Peyer's patch (tissue), 4 donors: ENCODE measurements at regions not wholly inside any gene's neighbourhood (a gene's known extent, or its start where the extent isn't known, plus 50 kb on each side); places are given as distances from the start of the nearest gene placed in this dataset.

ENCODE experiments used
- DNase-seq, 3 donors: peaks; one replicate each; pipeline ENCODE4 v3.0.0-alpha.2; 2017 to 2019
- H3K27ac ChIP-seq, 4 donors: fragments of 200-600 bp; sonication (generic); one replicate each; pipeline ENCODE4 v1.5.1; 2016 to 2019
- H3K27me3 ChIP-seq, 2 donors: fragments of 200-600 bp; sonication (generic); one replicate each; pipeline ENCODE4 v1.5.1; 2019
- H3K36me3 ChIP-seq, 3 donors: fragments of 200-600 bp; sonication (generic); one replicate each; pipeline ENCODE4 v1.5.1; 2016 to 2019
- H3K4me1 ChIP-seq, 4 donors: fragments of 200-600 bp; sonication (generic); one replicate each; pipeline ENCODE4 v1.5.1; 2016 to 2019
- H3K4me3 ChIP-seq, 4 donors: fragments of 200-600 bp; sonication (generic); 1 replicate in 3 of 4; 2 replicates in 1 of 4; pipeline ENCODE4 v1.5.1; 2016 to 2019; ENCODE audit warnings: mild to moderate bottlenecking in 1 of 4
- H3K9me3 ChIP-seq, 4 donors: fragments of 200-600 bp; sonication (generic); one replicate each; pipeline ENCODE4 v1.5.1; 2016 to 2019; ENCODE audit warnings: mild to moderate bottlenecking in 1 of 4
- CTCF ChIP-seq, 6 experiments: fragments of 450-650 bp in 4 of 6; fragments of 200-600 bp in 2 of 6; sonication (generic) in 1 of 6; IDR thresholded peaks; one replicate each; pipeline ENCODE4 v1.5.1; 2017 to 2019; ENCODE audit warnings: antibody characterized with exemption in 6 of 6, mild to moderate bottlenecking in 3 of 6, moderate library complexity in 1 of 6
- POLR2A ChIP-seq, 2 donors: fragments of 450-650 bp; IDR thresholded peaks; one replicate each; pipeline ENCODE4 v1.5.1; 2017; ENCODE audit warnings: antibody characterized with exemption in 2 of 2, mild to moderate bottlenecking in 2 of 2, moderate library complexity in 2 of 2

- TF ChIP-seq POLR2A (IDR thresholded peaks at IDR 0.05) (no peak), CTCF (IDR thresholded peaks at IDR 0.05) (no peak)
- H3K36me3 ChIP-seq = no peaks in the 10 kb centered on the region
Measured at GRCh38 chr9:80059979-80060378, 488.2 kb downstream of the TLE4 start.

DNA sequence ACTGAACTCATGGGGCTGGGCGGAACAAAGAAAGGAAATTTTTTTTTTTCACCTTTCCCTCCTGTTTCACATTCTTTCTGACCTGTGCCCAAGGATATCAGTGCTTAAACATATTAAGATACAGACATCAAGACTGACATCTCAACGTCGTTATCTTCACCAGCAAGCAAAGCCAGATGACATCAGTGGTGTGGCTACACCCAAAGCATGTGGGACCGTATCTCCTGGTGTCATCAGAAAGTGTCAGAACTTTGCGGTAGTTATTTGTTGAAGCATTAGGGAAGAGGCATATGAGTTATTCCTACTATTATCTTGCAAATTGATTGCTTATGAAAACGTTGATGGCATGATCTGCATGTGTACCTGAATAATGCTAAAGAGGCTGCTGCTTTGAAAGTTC is 487.4 kb downstream of the TLE4 start:
- H3K4me3 ChIP-seq = no peak overlapping the region
- no peak for DNase-seq
- TF ChIP-seq POLR2A (IDR thresholded peaks at IDR 0.05) (no peak), CTCF (IDR thresholded peaks at IDR 0.05) (no peak)
- no peaks in the 10 kb centered on the region for H3K9me3 ChIP-seq
- no peaks in the 10 kb centered on the region for H3K36me3 ChIP-seq
- H3K4me1 ChIP-seq = no peaks in the 10 kb centered on the region
- no peaks in the 10 kb centered on the region for H3K27me3 ChIP-seq
- H3K27ac ChIP-seq = no peak overlapping the region

More at GRCh38 chr9:80059979-80060378, 488.2 kb downstream of the TLE4 start:
- Histone ChIP-seq H3K4me1 (no peaks in the 10 kb centered on the region), H3K27ac (no peak overlapping the region), H3K27me3 (no peaks in the 10 kb centered on the region), H3K4me3 (no peak overlapping the region), H3K9me3 (no peaks in the 10 kb centered on the region)
- DNase-seq = no peak

- Histone ChIP-seq H3K9me3 (no peaks in the 10 kb centered on the region), H3K36me3 (no peaks in the 10 kb centered on the region), H3K27ac (no peak overlapping the region), H3K4me1 (no peaks in the 10 kb centered on the region), H3K27me3 (no peaks in the 10 kb centered on the region), H3K4me3 (no peak overlapping the region)
- TF ChIP-seq CTCF (IDR thresholded peaks at IDR 0.05) (no peak), POLR2A (IDR thresholded peaks at IDR 0.05) (no peak)
- no peak for DNase-seq
Measured at GRCh38 chr9:80052830-80053229, 481.1 kb downstream of the TLE4 start.

DNA sequence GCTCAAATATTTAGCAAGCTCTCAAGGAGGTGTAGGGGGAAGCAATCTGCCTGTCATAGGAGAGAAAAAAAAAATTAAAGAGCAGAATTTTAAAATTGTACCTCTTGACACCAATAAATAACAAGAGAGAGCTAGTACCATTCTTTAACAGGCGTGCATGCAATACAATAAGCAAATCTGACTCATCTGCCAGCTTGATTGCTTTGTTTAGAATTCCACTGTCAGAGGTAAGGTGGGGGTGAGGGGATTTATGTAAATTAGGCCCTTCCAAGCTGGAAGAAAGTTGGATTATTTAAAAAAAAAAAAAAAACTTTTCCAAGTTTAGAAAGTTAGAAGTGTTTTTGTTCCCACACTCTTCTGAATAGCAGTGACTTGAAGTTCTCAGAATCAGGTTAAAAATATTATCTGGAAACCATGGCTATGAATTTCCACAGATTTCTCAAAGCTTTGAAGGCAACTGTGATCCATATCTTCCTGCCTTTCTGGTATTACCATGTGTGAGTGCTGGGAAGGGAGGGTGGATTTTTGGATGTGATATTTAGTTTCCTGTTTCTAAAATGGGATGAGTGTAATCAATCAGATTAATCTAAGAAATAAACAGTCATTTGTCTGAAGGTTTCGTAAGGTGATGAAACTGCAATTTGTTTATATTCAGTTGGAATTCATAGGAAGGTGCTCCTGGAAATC is 477.5 kb downstream of the TLE4 start:
- Histone ChIP-seq H3K36me3 (no peaks in the 10 kb centered on the region), H3K27me3 (no peaks in the 10 kb centered on the region), H3K4me1 (no peaks in the 10 kb centered on the region), H3K4me3 (no peak overlapping the region), H3K27ac (no peak overlapping the region), H3K9me3 (no peaks in the 10 kb centered on the region)
- no peak for DNase-seq
- TF ChIP-seq CTCF (IDR thresholded peaks at IDR 0.05) = no peak
- TF ChIP-seq POLR2A (IDR thresholded peaks at IDR 0.05) = no peak

- no peak overlapping the region for H3K27ac ChIP-seq
- H3K27me3 ChIP-seq = no peaks in the 10 kb centered on the region
- no peak overlapping the region for H3K4me3 ChIP-seq
- H3K9me3 ChIP-seq = no peaks in the 10 kb centered on the region
- no peak for TF ChIP-seq CTCF (IDR thresholded peaks at IDR 0.05)
- TF ChIP-seq POLR2A (IDR thresholded peaks at IDR 0.05) = no peak
- no peaks in the 10 kb centered on the region for H3K36me3 ChIP-seq
- no peaks in the 10 kb centered on the region for H3K4me1 ChIP-seq
- DNase-seq = no peak
Measured at GRCh38 chr9:80046481-80046880, 474.7 kb downstream of the TLE4 start.

- Histone ChIP-seq H3K9me3 (no peaks in the 10 kb centered on the region), H3K27ac (no peak overlapping the region), H3K27me3 (no peaks in the 10 kb centered on the region), H3K4me1 (no peaks in the 10 kb centered on the region), H3K4me3 (no peak overlapping the region), H3K36me3 (no peaks in the 10 kb centered on the region)
- DNase-seq = no peak
- no peak for TF ChIP-seq CTCF (IDR thresholded peaks at IDR 0.05)
- no peak for TF ChIP-seq POLR2A (IDR thresholded peaks at IDR 0.05)
Measured at GRCh38 chr9:80041821-80042220, 470.1 kb downstream of the TLE4 start.
